GM06990 (cell line): ENCODE measurements at regions not wholly inside any gene's neighbourhood (a gene's known extent, or its start where the extent isn't known, plus 50 kb on each side); places are given as distances from the start of the nearest gene placed in this dataset.

Source experiments
- DNase-seq: peaks from one replicate; pipeline ENCODE4 v3.0.0-alpha.2; 2011; ENCODE audit not compliant: insufficient read length; ENCODE audit errors: extremely low read depth
- H3K27me3 ChIP-seq: replicated peaks from 2 replicates; pipeline ENCODE4 v1.6.0; 2011; ENCODE audit warnings: low read length; ENCODE audit not compliant: control insufficient read depth, insufficient read depth
- H3K36me3 ChIP-seq: 2 replicates; pipeline ENCODE4 v1.5.1; 2011; ENCODE audit warnings: low read length; ENCODE audit not compliant: control insufficient read depth, insufficient read depth
- H3K4me3 ChIP-seq: replicated peaks from 2 replicates; pipeline ENCODE4 v1.5.1; 2011; ENCODE audit warnings: low read depth, mild to moderate bottlenecking, control low read depth, low read length
- CTCF ChIP-seq: IDR thresholded peaks from 2 replicates; pipeline ENCODE4 v1.5.1; 2011; ENCODE audit warnings: low read length, control low read depth, mild to moderate bottlenecking, inconsistent platforms; ENCODE audit not compliant: insufficient read depth, poor library complexity, severe bottlenecking

GRCh38 chr1:60553730-60554129, 480.2 kb upstream of the C1orf87 start:
- no peak for TF ChIP-seq CTCF
- Histone ChIP-seq H3K36me3 (no peaks in the 10 kb centered on the region), H3K27me3 (no peaks in the 10 kb centered on the region), H3K4me3 (no peak overlapping the region)
- DNase-seq = no peak

DNA sequence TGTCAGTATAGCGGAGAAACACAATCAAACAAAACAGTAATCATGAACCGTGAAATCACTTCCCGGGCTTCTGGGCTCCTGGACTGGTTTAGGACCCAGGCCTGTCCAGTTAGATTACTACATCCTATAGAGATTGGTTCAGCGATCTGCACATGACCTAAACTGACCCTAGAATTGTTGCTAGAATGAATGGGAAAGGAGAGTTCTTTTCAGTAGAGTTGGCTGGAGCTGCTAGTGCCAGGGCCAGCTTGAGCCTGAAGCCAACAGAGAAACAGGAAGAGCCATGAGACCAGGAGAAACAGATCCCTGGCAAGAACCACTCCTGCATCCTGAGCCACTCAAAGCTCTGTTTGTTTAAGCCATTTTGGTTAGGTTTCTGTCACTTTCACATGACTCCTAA, 474.3 kb upstream of the C1orf87 start:
- no peak overlapping the region for H3K4me3 ChIP-seq

GRCh38 chr1:60541831-60542532, 468.4 kb upstream of the C1orf87 start:
- TF ChIP-seq CTCF = no peak
- DNase-seq = no peak
- Histone ChIP-seq H3K27me3 (no peaks in the 10 kb centered on the region), H3K4me3 (no peak overlapping the region), H3K36me3 (no peaks in the 10 kb centered on the region)

More for the DNA sequence above, 474.3 kb upstream of the C1orf87 start:
- Histone ChIP-seq H3K27me3 (no peaks in the 10 kb centered on the region), H3K36me3 (no peaks in the 10 kb centered on the region)
- no peak for TF ChIP-seq CTCF
- no peak for DNase-seq

GRCh38 chr1:60540141-60540540, 466.6 kb upstream of the C1orf87 start:
- no peak overlapping the region for H3K4me3 ChIP-seq
- TF ChIP-seq CTCF = no peak
- no peak for DNase-seq
- no peaks in the 10 kb centered on the region for H3K36me3 ChIP-seq
- no peaks in the 10 kb centered on the region for H3K27me3 ChIP-seq

GRCh38 chr1:60535713-60536112, 462.1 kb upstream of the C1orf87 start:
- H3K36me3 ChIP-seq = no peaks in the 10 kb centered on the region
- TF ChIP-seq CTCF = no peak
- H3K4me3 ChIP-seq = no peak overlapping the region
- H3K27me3 ChIP-seq = no peaks in the 10 kb centered on the region
- no peak for DNase-seq

- Histone ChIP-seq H3K4me3 (no peak overlapping the region), H3K36me3 (no peaks in the 10 kb centered on the region), H3K27me3 (no peaks in the 10 kb centered on the region)
- no peak for DNase-seq
- no peak for TF ChIP-seq CTCF
These were observed 454.0 kb upstream of the C1orf87 start for GRCh38 chr1:60527567-60527966.
